HEK293T (cell line): ENCODE measurements at regions not wholly inside any gene's neighbourhood (a gene's known extent, or its start where the extent isn't known, plus 50 kb on each side); places are given as distances from the start of the nearest gene placed in this dataset.

ENCODE experiments used
- CTCF ChIA-PET: fragments of 350-600 bp; formaldehyde crosslinking; extraction: SDS; loops from one replicate; lab custom pipeline; 2021; ENCODE audit warnings: antibody characterized with exemption, inconsistent platforms; lab: Yijun Ruan, JAX
- POLR2A ChIA-PET: fragments of 350-600 bp; formaldehyde crosslinking; extraction: SDS; loops from one replicate; lab custom pipeline; 2020; ENCODE audit warnings: antibody characterized with exemption, inconsistent platforms; lab: Yijun Ruan, JAX
- DNase-seq: peaks from one replicate; pipeline ENCODE4 v3.0.0; 2012; ENCODE audit warnings: mixed read lengths; ENCODE audit errors: extremely low spot score
- ARNT ChIP-seq: fragments of 450-650 bp; IDR thresholded peaks from 2 replicates; pipeline ENCODE4 v1.6.1; 2017; ENCODE audit warnings: mild to moderate bottlenecking
- BHLHE40 ChIP-seq: fragments of 450-650 bp; IDR thresholded peaks from 2 replicates; pipeline ENCODE4 v1.6.1; 2016; ENCODE audit warnings: mild to moderate bottlenecking, moderate library complexity, borderline replicate concordance
- CTBP1 ChIP-seq: fragments of 450-650 bp; IDR thresholded peaks from 2 replicates; pipeline ENCODE4 v1.6.1; 2016; ENCODE audit warnings: borderline replicate concordance
- ELF4 ChIP-seq: fragments of 450-650 bp; IDR thresholded peaks from 2 replicates; pipeline ENCODE4 v1.6.1; 2017; ENCODE audit warnings: antibody characterized with exemption
- FOXA1 ChIP-seq: fragments of 450-650 bp; IDR thresholded peaks from 2 replicates; pipeline ENCODE4 v1.6.1; 2016; ENCODE audit warnings: mild to moderate bottlenecking
- FOXK2 ChIP-seq: fragments of 450-650 bp; IDR thresholded peaks from 2 replicates; pipeline ENCODE4 v1.6.1; 2016; ENCODE audit warnings: mild to moderate bottlenecking
- FOXM1 ChIP-seq: fragments of 450-650 bp; IDR thresholded peaks from 2 replicates; pipeline ENCODE4 v1.6.1; 2017; ENCODE audit warnings: mild to moderate bottlenecking, borderline replicate concordance
- HDGF ChIP-seq: fragments of 450-650 bp; IDR thresholded peaks from 2 replicates; pipeline ENCODE4 v1.6.1; 2017; ENCODE audit warnings: antibody characterized with exemption, borderline replicate concordance
- L3MBTL2 ChIP-seq: fragments of 450-650 bp; conservative IDR thresholded peaks from 2 replicates; pipeline ENCODE4 v1.6.1; 2016; ENCODE audit warnings: mild to moderate bottlenecking
- LEF1 ChIP-seq: fragments of 450-650 bp; IDR thresholded peaks from 2 replicates; pipeline ENCODE4 v1.6.1; 2017; ENCODE audit warnings: mild to moderate bottlenecking, borderline replicate concordance
- NFRKB ChIP-seq: fragments of 450-650 bp; IDR thresholded peaks from 2 replicates; pipeline ENCODE4 v1.6.1; 2016; ENCODE audit warnings: mild to moderate bottlenecking, moderate library complexity
- SP1 ChIP-seq: fragments of 450-650 bp; IDR thresholded peaks from 2 replicates; pipeline ENCODE4 v1.6.1; 2017
- SUZ12 ChIP-seq: fragments of 450-650 bp; IDR thresholded peaks from 2 replicates; pipeline ENCODE4 v1.6.1; 2016; ENCODE audit warnings: mild to moderate bottlenecking
- TARDBP ChIP-seq: fragments of 450-650 bp; IDR thresholded peaks from 2 replicates; pipeline ENCODE4 v1.6.1; 2016
- ZNF384 ChIP-seq: fragments of 450-650 bp; IDR thresholded peaks from 2 replicates; pipeline ENCODE4 v1.6.1; 2016
- TF ChIP-seq, protein P1 (sequence below): fragments of 450-650 bp; IDR thresholded peaks from 2 replicates; pipeline ENCODE4 v1.6.1; 2016

GRCh38 chr5:124034083-124034700 is 522.2 kb downstream of the CSNK1G3 start:
- no peak for DNase-seq
- TF ChIP-seq, protein P1, sequence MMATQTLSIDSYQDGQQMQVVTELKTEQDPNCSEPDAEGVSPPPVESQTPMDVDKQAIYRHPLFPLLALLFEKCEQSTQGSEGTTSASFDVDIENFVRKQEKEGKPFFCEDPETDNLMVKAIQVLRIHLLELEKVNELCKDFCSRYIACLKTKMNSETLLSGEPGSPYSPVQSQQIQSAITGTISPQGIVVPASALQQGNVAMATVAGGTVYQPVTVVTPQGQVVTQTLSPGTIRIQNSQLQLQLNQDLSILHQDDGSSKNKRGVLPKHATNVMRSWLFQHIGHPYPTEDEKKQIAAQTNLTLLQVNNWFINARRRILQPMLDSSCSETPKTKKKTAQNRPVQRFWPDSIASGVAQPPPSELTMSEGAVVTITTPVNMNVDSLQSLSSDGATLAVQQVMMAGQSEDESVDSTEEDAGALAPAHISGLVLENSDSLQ = no peak
- TF ChIP-seq ZNF384 = no peak
- no peak for TF ChIP-seq CTBP1
- no peak for TF ChIP-seq FOXM1
- TF ChIP-seq SUZ12 = no peak
- TF ChIP-seq TARDBP = no peak
- no peak for TF ChIP-seq L3MBTL2
- no peak for TF ChIP-seq SP1
- CTCF ChIA-PET = no interaction called here
- POLR2A ChIA-PET = no interaction called here

GRCh38 chr5:124030043-124030491 is 518.1 kb downstream of the CSNK1G3 start:
- no peak for DNase-seq
- ChIA-PET POLR2A (no interaction called here), CTCF (no interaction called here)
- no peak for TF ChIP-seq HDGF
- TF ChIP-seq, protein P1 = no peak
- no peak for TF ChIP-seq ARNT
- no peak for TF ChIP-seq FOXK2
- no peak for TF ChIP-seq SUZ12

- no peak for DNase-seq
- CTCF ChIA-PET = no interaction called here
- POLR2A ChIA-PET = no interaction called here
- TF ChIP-seq SP1 (no peak), CTBP1 (no peak), ARNT (no peak), FOXM1 (no peak), L3MBTL2 (no peak), SUZ12 (no peak), ELF4 (no peak), NFRKB (no peak), TARDBP (no peak), FOXK2 (no peak), ZNF384 (no peak), LEF1 (no peak), HDGF (no peak), BHLHE40 (no peak), FOXA1 (no peak)
- TF ChIP-seq, protein P1 = no peak
These were observed 515.5 kb downstream of the CSNK1G3 start for GRCh38 chr5:124027441-124027840.

DNA sequence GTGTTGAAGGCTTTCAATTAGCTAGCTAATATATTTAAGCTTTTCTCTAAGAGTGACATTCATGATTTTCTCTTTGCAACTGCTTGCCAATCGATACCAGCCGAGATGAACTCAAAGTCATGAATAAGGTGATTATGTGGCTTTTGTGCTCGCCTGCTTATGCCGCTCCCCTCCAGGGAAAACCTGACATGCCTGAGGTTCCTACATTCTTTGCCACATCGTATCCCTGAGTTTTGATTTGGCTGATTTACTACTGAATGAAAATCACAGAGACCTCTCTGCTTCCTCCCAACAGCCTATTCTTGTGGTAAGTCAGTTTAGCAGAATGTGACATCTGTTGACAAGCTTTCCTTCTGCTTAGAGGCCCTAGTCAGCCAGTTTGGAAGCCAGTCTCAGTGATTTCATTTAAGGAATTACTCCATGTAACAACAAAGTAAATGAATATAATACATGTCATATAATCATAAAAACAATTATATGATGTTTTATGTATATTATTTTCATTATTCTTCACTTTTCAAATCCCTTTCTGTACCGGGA is 513.4 kb downstream of the CSNK1G3 start:
- ChIA-PET POLR2A (no interaction called here), CTCF (no interaction called here)
- DNase-seq = no peak
- TF ChIP-seq NFRKB (no peak), FOXK2 (no peak), TARDBP (no peak), ELF4 (no peak), L3MBTL2 (no peak), FOXA1 (no peak), SUZ12 (no peak), HDGF (no peak), CTBP1 (no peak), SP1 (no peak), FOXM1 (no peak), LEF1 (no peak), ARNT (no peak), BHLHE40 (no peak), ZNF384 (no peak)
- TF ChIP-seq, protein P1 = no peak

- TF ChIP-seq FOXA1 = no peak
- no peak for TF ChIP-seq L3MBTL2
- CTCF ChIA-PET = no interaction called here
- no peak for DNase-seq
- POLR2A ChIA-PET = no interaction called here
These were observed 511.0 kb downstream of the CSNK1G3 start for GRCh38 chr5:124022966-124023365.

DNA sequence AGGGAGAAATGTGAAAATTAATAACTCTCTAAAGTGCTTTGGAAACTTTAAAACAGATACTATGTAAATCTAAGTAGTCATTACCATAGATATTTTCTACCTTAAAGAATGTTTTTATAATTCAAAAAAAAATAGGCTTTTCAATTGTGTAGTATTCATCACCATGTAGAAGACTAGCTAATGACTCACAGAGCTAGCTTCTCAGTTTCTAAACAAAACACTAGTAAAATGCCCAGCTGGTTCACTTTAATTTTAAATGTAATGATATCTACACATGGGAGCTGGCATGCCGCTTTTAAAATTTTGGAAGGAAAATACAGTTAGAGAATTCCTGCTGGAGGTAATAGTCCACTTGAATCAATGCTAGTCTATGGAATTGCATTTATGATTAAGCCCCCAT is 509.8 kb downstream of the CSNK1G3 start:
- ChIA-PET CTCF (interaction anchor here (0.7 kb wide), 1 partner anchor 9 kb away, joined by 3 read pairs; no protein-coding TSS in a partner anchor), POLR2A (no interaction called here)
- TF ChIP-seq FOXA1 (no peak), ZNF384 (no peak), L3MBTL2 (no peak), ARNT (no peak), TARDBP (no peak), SUZ12 (no peak), ELF4 (no peak), NFRKB (no peak), BHLHE40 (no peak), CTBP1 (no peak), FOXK2 (no peak), SP1 (no peak), HDGF (no peak), FOXM1 (no peak), LEF1 (no peak)
- TF ChIP-seq, protein P1 = no peak

More for the DNA sequence above, 509.8 kb downstream of the CSNK1G3 start:
- no peak for DNase-seq
